ENCODE measurements at regions not wholly inside any gene's neighbourhood (a gene's known extent, or its start where the extent isn't known, plus 50 kb on each side); places are given as distances from the start of the nearest gene placed in this dataset.
A peak's percentile ranks its signal among the peaks of the same experiment; 100 is the strongest.
"Not testable (repeated sequence)": the region's sequence is repeated elsewhere in the genome, so short reads cannot be mapped to it uniquely, and the experiment has no call there.

GRCh38 chr5:17088051-17088450 is 129.4 kb upstream of the BASP1 start:
- no peak for DNase-seq

GRCh38 chr5:17089001-17089400 is 128.4 kb upstream of the BASP1 start:
- no peak for DNase-seq

- no peak for DNase-seq
These were observed 127.7 kb upstream of the BASP1 start for GRCh38 chr5:17089690-17090089.

- no peak for DNase-seq
These were observed 126.6 kb upstream of the BASP1 start for GRCh38 chr5:17090839-17091238.

GRCh38 chr5:17094830-17095229 is 122.6 kb upstream of the BASP1 start:
- DNase-seq, result peak; percentile 40

- no peak for DNase-seq
These were observed 120.3 kb upstream of the BASP1 start for GRCh38 chr5:17096952-17097695.

- no peak for DNase-seq
These were observed 117.5 kb upstream of the BASP1 start for GRCh38 chr5:17099946-17100345.

- no peak for DNase-seq
These were observed 114.0 kb upstream of the BASP1 start for GRCh38 chr5:17103461-17103860.

GRCh38 chr5:17105744-17106418 is 111.5 kb upstream of the BASP1 start:
- peak; percentile 80 for DNase-seq

GRCh38 chr5:17106521-17106920 is 110.9 kb upstream of the BASP1 start:
- no peak for DNase-seq

GRCh38 chr5:17112091-17112716 is 105.2 kb upstream of the BASP1 start:
- DNase-seq, result not testable (repeated sequence)

- DNase-seq, result no peak
These were observed 104.1 kb upstream of the BASP1 start for GRCh38 chr5:17113174-17113958.

- DNase-seq, result no peak
These were observed 103.2 kb upstream of the BASP1 start for GRCh38 chr5:17114233-17114632.

GRCh38 chr5:17114715-17115599 is 102.5 kb upstream of the BASP1 start:
- DNase-seq, result no peak

GRCh38 chr5:17115855-17116254 is 101.6 kb upstream of the BASP1 start:
- DNase-seq, result no peak

- no peak for DNase-seq
These were observed 98.8 kb upstream of the BASP1 start for GRCh38 chr5:17118631-17119030.

- no peak for DNase-seq
These were observed 97.2 kb upstream of the BASP1 start for GRCh38 chr5:17120209-17120608.

- DNase-seq, result no peak
These were observed 95.7 kb upstream of the BASP1 start for GRCh38 chr5:17121776-17122175.

- no peak for DNase-seq
These were observed 94.4 kb upstream of the BASP1 start for GRCh38 chr5:17123010-17123409.

GRCh38 chr5:17123773-17124172 is 93.7 kb upstream of the BASP1 start:
- DNase-seq, result not testable (repeated sequence)

- no peak for DNase-seq
These were observed 89.6 kb upstream of the BASP1 start for GRCh38 chr5:17127743-17128231.
